Trophoblast cell (in vitro differentiated cells and primary cell): ENCODE measurements at regions not wholly inside any gene's neighbourhood (a gene's known extent, or its start where the extent isn't known, plus 50 kb on each side); places are given as distances from the start of the nearest gene placed in this dataset.

Experiments used
- DNase-seq, 2 donors: peaks; one replicate each; pipeline ENCODE4 v3.0.0-alpha.2; 2016
- H2AFZ ChIP-seq: 2 replicates; pipeline ENCODE4 v1.6.1; 2013; ENCODE audit warnings: low read length, moderate library complexity, mild to moderate bottlenecking; ENCODE audit not compliant: insufficient read depth, poor library complexity
- H2AK5ac ChIP-seq: 2 replicates; pipeline ENCODE4 v1.6.1; 2013; ENCODE audit warnings: mild to moderate bottlenecking, low read length
- H2BK120ac ChIP-seq: 2 replicates; pipeline ENCODE4 v1.6.1; 2013; ENCODE audit warnings: low read length, mild to moderate bottlenecking, moderate library complexity; ENCODE audit not compliant: insufficient read depth, poor library complexity
- H2BK12ac ChIP-seq: 2 replicates; pipeline ENCODE4 v1.6.1; 2013; ENCODE audit warnings: mild to moderate bottlenecking, low read length, moderate library complexity
- H2BK5ac ChIP-seq: 2 replicates; pipeline ENCODE4 v1.6.1; 2013; ENCODE audit warnings: low read length, low read depth, moderate library complexity, mild to moderate bottlenecking; ENCODE audit not compliant: poor library complexity
- H3K14ac ChIP-seq: 2 replicates; pipeline ENCODE4 v1.6.1; 2013; ENCODE audit warnings: mild to moderate bottlenecking, low read length
- H3K18ac ChIP-seq: 2 replicates; pipeline ENCODE4 v1.6.1; 2013; ENCODE audit warnings: mild to moderate bottlenecking, low read length
- H3K23ac ChIP-seq: 2 replicates; pipeline ENCODE4 v1.6.1; 2013; ENCODE audit warnings: low read length
- H3K27ac ChIP-seq: 2 replicates; pipeline ENCODE4 v1.5.1; 2013; ENCODE audit warnings: low read depth, mild to moderate bottlenecking, inconsistent platforms, low read length, moderate library complexity
- H3K27me3 ChIP-seq: 2 replicates; pipeline ENCODE4 v1.6.1; 2013; ENCODE audit warnings: inconsistent platforms, mild to moderate bottlenecking, low read length, moderate library complexity; ENCODE audit not compliant: insufficient read depth
- H3K36me3 ChIP-seq, 2 experiments: 1 replicate in 1 of 2; 2 replicates in 1 of 2; pipeline ENCODE4 v1.6.1; 2013; ENCODE audit warnings: low read length in 2 of 2, mild to moderate bottlenecking in 2 of 2, moderate library complexity in 1 of 2; ENCODE audit not compliant: insufficient read depth in 2 of 2, control insufficient read depth in 1 of 2
- H3K4ac ChIP-seq: 2 replicates; pipeline ENCODE4 v1.6.1; 2013; ENCODE audit warnings: low read depth, mild to moderate bottlenecking, low read length, moderate library complexity
- H3K4me1 ChIP-seq, 2 experiments: 1 replicate in 1 of 2; 2 replicates in 1 of 2; pipeline ENCODE4 v1.6.1; 2013; ENCODE audit warnings: low read length in 2 of 2, mild to moderate bottlenecking in 2 of 2, moderate library complexity in 1 of 2; ENCODE audit not compliant: insufficient read depth in 2 of 2, control insufficient read depth in 1 of 2
- H3K4me2 ChIP-seq: 2 replicates; pipeline ENCODE4 v1.6.1; 2013; ENCODE audit warnings: inconsistent platforms, mild to moderate bottlenecking, low read length, moderate library complexity
- H3K4me3 ChIP-seq: 2 replicates; pipeline ENCODE4 v1.5.1; 2013; ENCODE audit warnings: mild to moderate bottlenecking, low read depth, low read length, inconsistent platforms
- H3K79me1 ChIP-seq: one replicate; pipeline ENCODE4 v1.6.1; 2013; ENCODE audit warnings: low read length
- H3K79me2 ChIP-seq: 2 replicates; pipeline ENCODE4 v1.6.1; 2013; ENCODE audit warnings: low read length, mild to moderate bottlenecking; ENCODE audit not compliant: control insufficient read depth, insufficient read depth, poor library complexity
- H3K9ac ChIP-seq: 2 replicates; pipeline ENCODE4 v1.6.1; 2013; ENCODE audit warnings: mild to moderate bottlenecking, low read length
- H3K9me3 ChIP-seq: 2 replicates; pipeline ENCODE4 v1.6.1; 2013; ENCODE audit warnings: low read depth, mild to moderate bottlenecking, control low read depth, inconsistent platforms, low read length; ENCODE audit not compliant: insufficient read depth
- H4K12ac ChIP-seq: 2 replicates; pipeline ENCODE4 v1.6.1; 2013; ENCODE audit warnings: low read depth, mild to moderate bottlenecking, low read length, moderate library complexity
- H4K8ac ChIP-seq: 2 replicates; pipeline ENCODE4 v1.6.1; 2013; ENCODE audit warnings: low read depth, mild to moderate bottlenecking, low read length, moderate library complexity
- H4K91ac ChIP-seq: one replicate; pipeline ENCODE4 v1.6.1; 2013; ENCODE audit warnings: low read depth, mild to moderate bottlenecking, low read length, moderate library complexity
- WGBS: extraction: QIAGEN DNeasy Blood & Tissue Kit; methylation state at CpG from one replicate; pipeline ENCODE4 v1.1.7; 2013; ENCODE audit warnings: missing lambda C conversion rate; ENCODE audit not compliant: insufficient read length, insufficient coverage; ENCODE audit errors: extremely low coverage; 5-methylcytosine and 5-hydroxymethylcytosine counted together

GRCh38 chr9:78568774-78569173, 271.8 kb downstream of the PSAT1 start:
- Histone ChIP-seq H2BK12ac (no peak overlapping the region), H3K9me3 (no peaks in the 10 kb centered on the region), H4K91ac (no peak overlapping the region), H3K18ac (no peak overlapping the region), H2BK5ac (no peak overlapping the region), H4K12ac (no peak overlapping the region), H3K14ac (no peak overlapping the region), H3K4me1 (peaks cover 4 to 6% of the 10 kb centered on the region in 2 experiments), H3K4me3 (no peak overlapping the region), H2AFZ (no peak overlapping the region), H4K8ac (no peak overlapping the region), H2BK120ac (no peak overlapping the region), H3K79me1 (no peaks in the 10 kb centered on the region), H3K27me3 (no peaks in the 10 kb centered on the region), H3K23ac (no peak overlapping the region), H3K4ac (no peak overlapping the region), H3K4me2 (no peak overlapping the region), H3K36me3 (no peaks in the 10 kb centered on the region), H3K27ac (no peak overlapping the region), H2AK5ac (no peak overlapping the region), H3K79me2 (no peaks in the 10 kb centered on the region), H3K9ac (no peak overlapping the region)
- WGBS = no CpG with 5 or more reads among the region's 5 CpGs
- no peak for DNase-seq

- peaks cover 4 to 6% of the 10 kb centered on the region in 2 experiments for H3K4me1 ChIP-seq
- no peak overlapping the region for H3K14ac ChIP-seq
- H2AK5ac ChIP-seq = no peak overlapping the region
- WGBS = no CpG with 5 or more reads among the region's 3 CpGs
- no peak overlapping the region for H3K4me3 ChIP-seq
- no peaks in the 10 kb centered on the region for H3K36me3 ChIP-seq
- H2BK5ac ChIP-seq = no peak overlapping the region
- no peak overlapping the region for H4K8ac ChIP-seq
- no peak overlapping the region for H4K12ac ChIP-seq
- H3K27ac ChIP-seq = no peak overlapping the region
- H3K4me2 ChIP-seq = no peak overlapping the region
- H3K23ac ChIP-seq = no peak overlapping the region
- no peaks in the 10 kb centered on the region for H3K79me2 ChIP-seq
- H3K27me3 ChIP-seq = no peaks in the 10 kb centered on the region
- H3K18ac ChIP-seq = no peak overlapping the region
- H2BK120ac ChIP-seq = no peak overlapping the region
- no peak overlapping the region for H2BK12ac ChIP-seq
- no peak overlapping the region for H4K91ac ChIP-seq
- no peak for DNase-seq
- H3K4ac ChIP-seq = no peak overlapping the region
- no peak overlapping the region for H3K9ac ChIP-seq
- H2AFZ ChIP-seq = no peak overlapping the region
- H3K79me1 ChIP-seq = no peaks in the 10 kb centered on the region
- no peaks in the 10 kb centered on the region for H3K9me3 ChIP-seq
Measured at GRCh38 chr9:78572266-78572665, 275.3 kb downstream of the PSAT1 start.

GRCh38 chr9:78573205-78573604, 276.3 kb downstream of the PSAT1 start:
- H3K27me3 ChIP-seq = no peaks in the 10 kb centered on the region
- peaks cover 4 to 6% of the 10 kb centered on the region in 2 experiments for H3K4me1 ChIP-seq
- H3K4me3 ChIP-seq = no peak overlapping the region
- no peak overlapping the region for H2AFZ ChIP-seq
- no peaks in the 10 kb centered on the region for H3K9me3 ChIP-seq
- H4K12ac ChIP-seq = no peak overlapping the region
- no peaks in the 10 kb centered on the region for H3K79me2 ChIP-seq
- H3K79me1 ChIP-seq = no peaks in the 10 kb centered on the region
- no peak overlapping the region for H3K4me2 ChIP-seq
- no peak for DNase-seq
- no peak overlapping the region for H3K4ac ChIP-seq
- no peak overlapping the region for H3K23ac ChIP-seq
- H2AK5ac ChIP-seq = no peak overlapping the region
- H2BK12ac ChIP-seq = no peak overlapping the region
- H3K36me3 ChIP-seq = no peaks in the 10 kb centered on the region
- no peak overlapping the region for H4K8ac ChIP-seq
- no peak overlapping the region for H3K14ac ChIP-seq
- H2BK5ac ChIP-seq = no peak overlapping the region
- H3K27ac ChIP-seq = no peak overlapping the region
- H3K18ac ChIP-seq = no peak overlapping the region
- WGBS = no CpG with 5 or more reads among the region's 1 CpG
- no peak overlapping the region for H4K91ac ChIP-seq
- H2BK120ac ChIP-seq = no peak overlapping the region
- no peak overlapping the region for H3K9ac ChIP-seq

- H3K9me3 ChIP-seq = no peaks in the 10 kb centered on the region
- no peak overlapping the region for H3K14ac ChIP-seq
- H4K12ac ChIP-seq = no peak overlapping the region
- H2AFZ ChIP-seq = no peak overlapping the region
- H2BK5ac ChIP-seq = no peak overlapping the region
- no peak overlapping the region for H3K9ac ChIP-seq
- H3K4me1 ChIP-seq = peaks cover 4 to 6% of the 10 kb centered on the region in 2 experiments
- H2AK5ac ChIP-seq = no peak overlapping the region
- no peaks in the 10 kb centered on the region for H3K79me2 ChIP-seq
- no peak overlapping the region for H2BK12ac ChIP-seq
- H4K8ac ChIP-seq = no peak overlapping the region
- H3K27ac ChIP-seq = no peak overlapping the region
- H3K18ac ChIP-seq = no peak overlapping the region
- H4K91ac ChIP-seq = no peak overlapping the region
- no peaks in the 10 kb centered on the region for H3K27me3 ChIP-seq
- no CpG with 5 or more reads among the region's 4 CpGs for WGBS
- H2BK120ac ChIP-seq = no peak overlapping the region
- H3K79me1 ChIP-seq = no peaks in the 10 kb centered on the region
- H3K4me2 ChIP-seq = no peak overlapping the region
- no peak overlapping the region for H3K4me3 ChIP-seq
- DNase-seq = no peak
- H3K23ac ChIP-seq = no peak overlapping the region
- H3K36me3 ChIP-seq = no peaks in the 10 kb centered on the region
- H3K4ac ChIP-seq = no peak overlapping the region
Measured at GRCh38 chr9:78573669-78574068, 276.7 kb downstream of the PSAT1 start.
